HG02571 (cell line): ENCODE measurements at regions not wholly inside any gene's neighbourhood (a gene's known extent, or its start where the extent isn't known, plus 50 kb on each side); places are given as distances from the start of the nearest gene placed in this dataset.

Experiments
- ATAC-seq: cut with Tn5 transposase; IDR thresholded peaks from one replicate; pipeline ENCODE4 v1.9.1; 2021; ENCODE audit warnings: mild to moderate bottlenecking, moderate library complexity; ENCODE audit not compliant: unreplicated experiment

DNA sequence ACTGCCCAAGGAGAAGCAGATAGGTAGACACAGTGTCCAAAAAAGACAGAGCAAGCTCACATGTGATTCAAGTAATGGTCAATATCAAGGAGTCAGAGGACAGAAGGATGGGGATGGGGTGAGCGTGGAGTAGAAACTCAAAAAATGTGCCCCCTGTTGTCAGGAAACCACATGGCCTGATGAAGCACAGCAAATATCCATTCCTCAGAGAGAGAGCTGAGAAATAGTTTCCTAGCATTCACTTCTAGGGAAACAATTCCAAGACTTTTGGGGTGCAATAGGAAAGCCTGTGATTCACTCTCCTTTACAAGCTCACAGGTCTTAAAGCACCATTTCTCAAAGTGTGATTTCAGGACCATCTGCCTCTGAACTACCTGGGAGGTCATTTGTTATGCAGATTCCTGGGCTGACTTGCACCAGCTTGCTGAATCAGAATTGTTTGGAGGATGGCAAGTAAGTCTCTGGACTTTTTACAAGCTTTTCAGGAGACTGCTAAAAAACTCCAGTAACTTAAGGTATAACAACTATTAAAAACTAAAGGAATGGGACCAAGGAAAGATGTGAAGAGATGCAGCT, 432.8 kb downstream of the HDGFL1 start:
- ATAC-seq = no peak

DNA sequence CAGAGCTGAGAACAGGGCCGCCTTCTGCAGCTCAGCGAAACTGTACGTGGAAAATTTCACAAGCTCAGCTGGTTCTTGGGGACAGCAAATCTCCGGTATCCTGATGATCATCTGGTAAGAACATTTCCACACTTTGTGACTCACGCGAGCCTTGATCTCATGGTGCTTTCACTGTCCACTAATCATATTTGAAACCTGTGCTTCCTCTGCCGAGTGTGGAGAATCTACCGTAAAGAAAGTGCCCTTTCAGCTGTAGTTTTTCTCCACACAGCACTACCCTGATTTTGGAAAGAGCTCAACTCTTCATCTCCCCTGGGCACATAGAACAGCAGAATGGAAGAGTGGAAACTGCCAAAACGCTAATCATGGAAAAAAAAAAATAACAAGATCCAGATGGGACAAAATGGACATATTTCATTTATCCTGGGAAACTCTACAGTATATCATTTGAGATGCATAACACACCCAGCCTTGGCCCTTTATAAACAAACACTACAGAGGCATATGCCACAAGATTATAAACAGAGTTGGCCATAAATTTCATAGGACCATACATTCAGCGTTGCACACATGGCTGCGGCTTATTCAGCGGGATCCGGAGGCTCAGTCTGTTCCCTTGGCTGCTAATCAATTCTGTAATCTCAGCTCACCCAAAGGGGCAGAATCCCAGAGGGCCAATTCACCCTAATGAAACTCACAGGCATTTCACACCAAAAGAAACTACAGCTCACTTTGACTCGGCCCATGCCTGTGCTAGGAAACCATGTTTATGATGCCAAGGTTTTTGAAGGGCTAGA, 434.5 kb downstream of the HDGFL1 start:
- ATAC-seq = no peak

DNA sequence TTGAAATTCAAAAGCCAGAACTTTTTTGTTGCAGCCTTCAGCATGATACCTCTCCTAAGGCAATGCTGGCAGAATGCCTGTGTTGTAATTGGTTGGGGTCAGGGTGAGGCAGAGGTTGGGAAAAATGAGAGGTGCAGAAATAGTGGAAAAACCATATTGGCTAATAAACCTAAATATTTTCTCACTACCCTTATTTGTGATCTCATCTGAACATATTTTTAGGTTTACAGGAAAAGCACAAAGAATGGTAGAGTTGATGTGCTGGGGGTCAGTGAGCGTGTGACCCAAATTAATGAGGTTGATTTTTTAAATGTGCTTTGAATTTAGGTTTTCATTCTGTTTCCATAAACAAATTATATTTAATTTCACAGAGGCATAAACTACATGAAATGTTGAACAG, 437.3 kb downstream of the HDGFL1 start:
- ATAC-seq = no peak

DNA sequence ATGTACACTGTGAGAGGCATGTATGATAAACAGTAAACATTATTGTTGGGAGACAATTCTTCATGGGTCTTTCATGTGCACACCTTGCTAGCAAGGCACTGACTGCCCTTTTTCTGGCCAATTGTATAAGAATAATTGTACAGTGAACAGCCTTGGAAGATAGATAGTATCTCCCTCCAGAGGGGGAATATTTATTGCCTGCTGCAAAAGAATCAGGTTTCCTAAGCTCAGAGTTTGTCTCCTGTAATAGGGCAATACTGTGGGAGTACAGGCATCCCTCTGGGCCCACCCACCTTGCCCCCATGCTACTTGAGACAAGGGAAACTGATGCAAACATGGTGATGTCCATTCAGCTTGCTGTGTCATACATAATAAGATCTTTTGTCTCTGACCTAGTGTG, 442.2 kb downstream of the HDGFL1 start:
- ATAC-seq = no peak

DNA sequence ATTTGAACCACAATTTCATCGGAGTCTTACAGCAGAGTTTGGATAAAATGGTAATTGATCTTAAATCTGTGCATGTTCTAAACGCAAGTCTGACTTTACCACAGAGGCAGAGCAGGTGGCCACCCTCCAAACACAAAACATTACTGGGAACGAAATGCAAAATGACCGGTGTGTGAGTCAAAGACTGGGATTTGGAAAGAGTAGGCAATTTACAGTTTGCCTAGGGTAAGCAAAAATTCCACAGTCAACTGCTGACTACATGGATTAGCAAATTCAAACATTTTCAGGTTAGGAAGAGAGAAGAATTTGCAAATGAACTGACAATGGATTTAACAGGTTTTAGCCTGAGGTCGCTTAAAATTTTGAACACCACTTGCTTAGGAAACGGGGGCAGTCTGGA, 444.4 kb downstream of the HDGFL1 start:
- ATAC-seq = no peak

DNA sequence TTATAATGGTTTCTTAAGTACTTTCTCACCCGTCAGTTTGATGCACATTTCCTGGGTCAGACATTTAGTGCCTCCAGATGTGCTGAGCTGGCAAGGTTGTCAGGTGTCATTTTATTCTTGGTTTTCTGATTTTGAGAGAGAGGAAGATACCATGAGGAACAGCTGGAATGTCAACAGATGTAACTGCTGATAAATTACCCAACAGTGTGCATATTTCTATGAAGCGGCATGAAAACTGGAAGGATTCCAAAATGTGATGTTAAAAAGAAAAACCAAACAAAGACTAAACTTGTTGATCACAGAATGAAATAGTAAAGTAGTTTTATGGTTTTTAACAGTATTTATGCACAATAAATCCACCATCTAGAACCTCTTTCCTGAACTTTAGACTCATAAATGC, 447.3 kb downstream of the HDGFL1 start:
- no peak for ATAC-seq

DNA sequence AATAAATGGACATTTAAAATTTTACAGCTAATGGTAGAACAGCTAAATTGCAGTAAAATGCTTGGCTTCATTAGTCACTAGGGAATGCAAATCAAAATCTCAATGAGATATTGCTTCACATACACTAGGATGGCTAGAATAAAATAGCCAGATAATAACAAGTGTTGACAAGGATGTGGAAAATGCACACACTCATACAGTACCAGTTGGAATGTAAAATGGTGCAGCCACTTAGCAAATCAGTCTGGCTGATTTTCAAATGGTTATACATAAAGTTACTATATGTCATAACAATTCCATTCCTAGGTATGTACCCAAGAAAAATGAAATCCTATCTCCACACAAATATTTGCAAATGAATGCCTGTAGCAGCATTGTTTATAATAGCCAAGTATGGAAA, 452.1 kb downstream of the HDGFL1 start:
- ATAC-seq = no peak

DNA sequence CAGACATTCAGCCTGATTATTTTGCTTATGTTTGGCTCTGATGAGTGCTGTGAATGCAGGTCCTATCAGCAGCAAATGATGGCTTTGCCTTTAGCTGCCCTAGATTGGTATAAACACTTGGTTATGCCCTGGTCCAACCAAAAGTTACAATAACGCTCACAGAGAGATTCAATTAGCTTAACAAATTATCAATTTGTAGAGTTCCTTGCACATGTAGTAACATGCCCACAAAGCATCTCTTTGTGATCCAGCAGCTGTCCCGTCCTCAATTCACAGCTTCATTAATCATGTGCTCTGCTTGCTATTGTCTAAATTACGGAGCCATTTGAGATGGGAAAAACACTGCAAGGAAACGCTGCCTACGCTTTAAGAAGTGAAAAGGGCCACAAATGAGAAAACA, 457.9 kb downstream of the HDGFL1 start:
- no peak for ATAC-seq

DNA sequence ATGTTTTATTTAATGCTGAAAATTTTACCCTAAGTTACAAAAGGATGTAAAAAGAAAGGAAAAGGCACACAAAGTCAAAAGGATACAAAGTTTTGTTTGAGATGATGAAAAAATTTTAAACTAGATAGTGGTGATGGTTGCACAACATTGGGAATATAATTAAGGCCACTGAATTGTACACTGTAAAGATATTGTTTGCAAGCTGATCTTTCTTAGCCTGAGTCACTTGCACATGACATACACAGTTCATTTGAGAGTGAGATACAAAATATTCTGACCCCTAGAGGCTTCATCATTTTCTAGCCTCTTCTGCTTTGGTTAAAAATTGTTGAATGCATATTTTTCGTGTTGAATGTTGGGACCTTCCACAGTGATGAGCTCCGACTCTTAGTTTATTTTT, 462.6 kb downstream of the HDGFL1 start:
- no peak for ATAC-seq

DNA sequence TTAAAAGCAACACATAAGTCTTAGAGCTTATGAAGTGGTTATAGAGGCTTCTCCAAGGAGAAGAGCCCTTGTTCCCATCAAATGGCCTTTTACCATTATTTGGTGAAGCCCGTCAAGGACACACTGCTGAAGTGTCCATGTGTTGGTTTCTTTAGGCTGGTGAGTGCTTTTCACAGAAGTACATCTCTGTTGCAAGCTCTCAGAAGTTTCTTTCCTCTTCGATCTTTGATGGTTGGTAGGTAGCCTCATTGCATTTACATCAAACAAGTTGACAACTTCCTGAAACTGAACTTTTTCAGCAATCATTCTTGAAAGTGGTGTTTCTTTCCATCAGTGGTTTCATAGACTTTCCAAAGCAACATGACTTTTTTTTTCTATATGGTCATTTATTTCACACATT, 465.6 kb downstream of the HDGFL1 start:
- no peak for ATAC-seq

DNA sequence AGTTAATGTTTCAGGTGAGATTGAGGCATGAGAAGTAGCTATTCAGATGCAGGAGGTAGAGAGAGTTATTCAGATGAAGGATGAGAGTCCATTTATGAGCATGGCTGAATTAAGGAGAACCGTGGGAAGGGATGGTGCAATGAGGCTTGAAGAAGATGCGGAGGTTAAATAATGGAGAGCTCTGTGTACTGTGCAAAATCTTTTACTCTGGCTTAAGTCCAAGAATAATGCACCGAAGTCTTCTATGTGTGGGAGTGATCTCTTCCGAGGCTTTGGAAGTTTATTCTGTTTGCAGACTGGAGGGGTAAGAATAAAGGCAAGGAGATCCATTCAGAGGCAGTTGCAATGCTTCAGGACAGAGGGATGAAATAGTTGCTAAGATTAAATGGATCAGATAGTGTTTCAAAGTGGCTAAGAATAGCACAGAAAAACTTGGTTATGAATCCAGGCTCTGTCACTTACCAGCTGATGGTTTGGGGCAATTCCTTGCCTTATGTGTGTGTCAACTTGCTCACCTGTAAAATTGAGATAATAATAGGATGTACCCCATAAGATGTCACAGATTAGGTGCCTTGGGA, 467.1 kb downstream of the HDGFL1 start:
- ATAC-seq = no peak

DNA sequence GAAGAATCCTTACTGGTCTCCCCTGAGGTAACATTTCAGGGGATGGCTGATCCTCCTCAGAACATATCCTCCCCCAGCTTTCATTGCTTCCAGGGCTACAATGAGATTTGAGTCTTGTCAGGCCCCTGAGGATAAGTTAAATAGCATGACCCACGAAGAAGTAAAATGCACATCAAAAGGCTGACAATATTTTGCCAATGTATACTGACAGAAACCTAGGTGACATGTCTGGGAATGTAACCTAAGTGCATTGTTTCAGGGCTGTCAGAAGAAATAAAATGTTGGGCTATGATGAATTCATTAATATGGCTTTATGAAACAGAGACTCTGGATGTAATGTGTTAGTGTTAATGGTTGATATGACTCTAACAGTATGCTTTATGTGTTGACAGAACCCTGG, 471.5 kb downstream of the HDGFL1 start:
- ATAC-seq = no peak

DNA sequence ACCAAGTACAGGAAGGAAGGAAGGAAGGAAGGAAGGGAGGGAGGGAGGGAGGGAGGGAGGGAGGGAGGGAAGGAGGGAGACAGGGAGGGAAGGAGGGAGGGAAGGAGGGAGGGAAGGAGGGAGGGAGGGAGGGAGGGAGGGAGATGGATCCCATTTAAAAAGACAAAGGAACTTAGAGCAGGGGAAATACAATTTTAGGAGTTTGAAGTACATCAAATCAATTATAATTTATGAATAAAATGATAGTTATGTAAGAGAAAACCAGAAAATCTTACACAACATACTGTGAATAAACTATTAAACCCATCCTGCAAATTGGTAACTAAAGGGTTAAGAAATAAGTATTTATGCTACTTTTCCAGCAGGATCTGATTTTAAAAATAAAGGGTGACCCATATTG, 475.9 kb downstream of the HDGFL1 start:
- no peak for ATAC-seq

DNA sequence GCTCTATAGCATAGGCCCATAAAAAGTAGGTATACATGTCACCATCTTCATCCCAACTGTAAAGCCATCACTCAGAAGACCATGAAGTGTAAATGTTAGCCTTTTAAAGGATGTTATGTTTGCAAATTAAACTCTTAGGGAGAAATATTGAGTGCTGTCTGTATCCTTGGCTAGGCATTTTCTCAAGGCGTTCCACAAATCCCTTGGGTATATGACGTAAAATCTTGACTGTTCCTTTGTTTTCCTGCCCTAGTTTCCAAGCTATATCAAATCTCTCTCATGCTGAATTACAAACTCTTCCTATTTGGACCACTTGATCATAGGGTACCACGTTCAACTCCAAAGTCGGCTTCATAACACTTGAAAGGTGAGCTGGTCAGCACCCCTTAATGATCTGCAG, 486.2 kb downstream of the HDGFL1 start:
- ATAC-seq = no peak

DNA sequence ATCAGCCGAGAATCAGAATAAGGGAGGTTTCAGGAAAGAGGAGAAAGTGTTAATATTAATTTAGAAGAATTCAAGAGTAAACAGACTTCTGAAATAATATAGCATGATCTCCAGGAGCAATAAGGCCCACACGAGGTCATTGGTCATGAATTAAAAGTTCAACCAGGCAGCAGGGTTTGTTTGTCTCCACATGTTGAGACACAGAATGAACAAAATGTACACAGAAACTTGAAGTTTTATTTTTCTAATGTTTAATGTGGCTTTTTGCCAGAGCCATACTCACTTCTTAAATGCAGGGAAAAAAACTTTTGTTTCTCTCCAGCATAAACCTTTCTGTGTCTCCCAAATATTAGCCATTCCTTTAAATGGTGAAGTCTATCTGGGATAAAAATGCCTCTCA, 504.5 kb downstream of the HDGFL1 start:
- no peak for ATAC-seq

DNA sequence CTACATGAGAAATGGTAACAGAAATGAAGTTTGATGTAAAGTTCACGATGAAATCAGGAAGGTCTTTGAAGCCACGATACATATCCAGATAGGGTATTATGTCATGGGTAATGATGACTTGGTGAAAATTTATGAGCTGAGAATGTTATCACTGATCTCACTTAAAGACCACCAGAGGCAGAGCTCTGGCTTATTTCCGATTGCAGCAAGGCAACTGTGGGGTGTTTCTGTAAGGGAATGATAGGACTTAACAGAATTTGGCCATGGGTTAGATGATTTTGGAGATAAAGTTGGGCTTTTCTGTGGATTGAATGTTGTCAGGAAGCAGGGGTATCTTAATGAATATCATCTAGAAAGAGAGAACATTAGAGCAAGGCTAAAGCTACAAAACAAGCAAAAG, 508.4 kb downstream of the HDGFL1 start:
- no peak for ATAC-seq

DNA sequence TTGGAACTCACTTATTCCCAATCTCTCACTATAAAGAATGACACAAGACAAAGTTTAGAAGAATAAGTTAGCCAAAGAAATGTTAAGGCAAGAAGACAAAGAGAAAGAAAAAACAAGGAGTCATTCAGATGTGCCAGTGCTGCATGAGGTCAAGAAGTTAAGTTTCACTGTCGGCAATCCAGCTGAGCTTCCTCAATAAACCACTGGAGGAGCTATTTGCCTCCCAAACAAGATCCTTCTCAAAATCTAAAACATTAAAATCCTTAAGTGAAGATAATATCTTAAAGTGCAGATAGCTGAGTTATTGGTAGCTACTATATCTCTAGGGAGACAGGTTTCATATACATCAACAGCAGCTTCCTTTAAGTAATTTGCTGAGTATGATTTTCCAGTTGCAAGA, 512.3 kb downstream of the HDGFL1 start:
- no peak for ATAC-seq

DNA sequence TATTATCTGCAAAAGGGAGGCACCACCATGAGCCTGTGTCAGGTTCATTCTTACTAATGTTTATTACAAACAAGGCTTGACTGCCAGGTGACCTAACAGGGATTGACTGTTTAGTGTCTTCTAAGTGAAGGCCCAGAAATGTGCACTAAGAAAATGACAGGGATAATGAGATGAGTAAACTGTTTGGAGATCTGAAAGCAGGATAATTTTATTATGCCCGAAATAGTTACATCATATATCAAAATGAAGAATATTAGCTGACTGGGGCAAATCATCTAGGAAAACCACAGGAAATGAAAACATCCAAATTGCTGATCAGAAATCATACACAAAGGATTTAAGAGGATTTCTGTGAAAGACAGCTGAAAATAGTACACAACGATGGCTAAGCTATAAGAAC, 516.7 kb downstream of the HDGFL1 start:
- ATAC-seq = no peak

DNA sequence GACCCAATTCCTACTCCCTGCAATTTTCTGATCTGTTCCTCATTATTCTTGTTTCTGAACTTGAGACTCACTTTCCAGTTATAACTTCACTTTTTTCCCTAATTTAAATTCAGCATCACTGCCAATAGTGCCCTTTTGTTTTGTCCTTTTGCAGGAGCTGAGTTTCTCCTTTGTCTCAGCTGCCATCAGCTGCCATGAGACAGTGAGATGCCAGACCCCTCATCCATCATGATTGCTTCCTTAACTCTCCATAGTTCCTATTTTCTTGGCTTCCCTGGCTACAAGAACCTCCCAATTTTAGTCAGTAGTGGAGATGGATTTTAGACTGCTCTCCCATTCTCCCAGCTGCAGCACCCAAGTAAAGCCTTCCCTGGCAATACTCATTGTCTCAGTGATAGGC, 518.1 kb downstream of the HDGFL1 start:
- no peak for ATAC-seq

DNA sequence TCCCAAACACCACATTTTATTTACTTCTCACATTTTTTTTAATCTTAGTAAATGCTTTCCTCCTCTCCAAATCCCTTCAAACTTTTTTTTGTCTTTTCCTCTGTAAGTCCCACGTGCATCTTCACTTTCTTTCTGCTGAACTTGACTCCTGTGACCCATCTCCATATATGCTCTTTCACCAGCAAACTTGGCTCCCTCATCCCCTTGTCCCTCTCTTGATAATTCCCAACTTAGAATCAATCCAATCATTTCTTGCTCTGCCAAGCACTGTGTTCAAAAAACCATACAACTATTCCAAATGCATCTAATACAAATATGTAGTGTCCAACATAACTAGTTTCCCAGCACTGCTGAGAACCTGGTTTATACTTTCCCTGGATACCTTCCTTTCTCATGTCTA, 519.4 kb downstream of the HDGFL1 start:
- ATAC-seq = no peak

DNA sequence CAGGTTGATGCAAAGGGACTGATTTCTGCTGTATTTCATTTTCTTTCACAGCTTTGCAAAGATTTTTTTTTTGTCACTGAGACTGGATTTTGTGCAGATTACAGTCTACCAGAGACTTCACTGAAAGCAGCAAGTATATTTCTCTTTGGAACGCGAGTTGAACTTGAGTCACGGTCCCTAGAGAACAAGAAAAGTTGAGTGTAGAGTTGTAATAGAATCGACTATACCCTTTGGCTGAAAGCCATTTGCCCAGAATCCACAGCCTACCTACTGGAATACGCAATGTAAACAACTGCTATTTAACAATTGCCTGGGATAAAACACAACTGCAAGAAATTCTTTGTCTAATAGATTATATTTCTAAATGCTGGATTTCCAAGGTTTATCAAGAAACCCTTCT, 520.6 kb downstream of the HDGFL1 start:
- no peak for ATAC-seq

DNA sequence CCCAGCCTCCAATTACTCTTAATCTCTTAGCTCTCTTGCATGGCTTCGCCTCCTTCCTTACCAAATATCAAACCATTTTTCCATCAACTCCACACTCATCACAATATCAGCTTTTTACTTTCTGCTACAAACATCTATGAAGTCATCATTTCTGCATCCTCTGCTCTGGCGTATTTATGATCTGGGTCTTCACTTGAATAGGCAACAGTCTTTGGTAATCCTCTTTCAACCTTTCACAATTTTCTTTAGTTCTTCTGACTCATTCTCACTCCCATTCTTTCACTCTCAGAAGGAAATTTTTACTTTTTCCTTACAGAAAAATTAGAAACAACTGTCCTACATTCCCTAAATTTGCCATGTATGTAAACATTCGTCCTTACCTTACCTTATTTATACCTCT, 522.4 kb downstream of the HDGFL1 start:
- no peak for ATAC-seq

DNA sequence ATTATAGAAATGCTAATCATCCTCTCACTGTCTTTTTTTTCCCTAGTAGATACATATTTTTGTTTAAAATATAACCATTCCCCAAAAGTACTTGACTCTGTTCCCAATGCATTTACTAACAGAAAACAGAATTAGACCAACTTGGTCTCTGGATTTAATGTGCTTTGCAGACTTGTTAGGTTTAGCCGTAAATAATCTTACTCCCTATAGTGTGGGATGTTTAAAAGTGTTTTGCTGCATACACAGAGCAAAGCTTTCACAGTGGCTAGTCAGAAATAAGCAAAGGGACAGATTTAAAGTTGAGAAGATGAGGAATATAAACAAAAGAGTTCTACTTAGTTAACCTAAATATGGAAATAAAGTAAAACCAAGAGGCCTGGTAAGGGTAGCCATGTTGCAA, 527.5 kb downstream of the HDGFL1 start:
- no peak for ATAC-seq
